ENCODE measurements at regions not wholly inside any gene's neighbourhood (a gene's known extent, or its start where the extent isn't known, plus 50 kb on each side); places are given as distances from the start of the nearest gene placed in this dataset.

GRCh38 chr2:59277671-59278070 lies 1036.5 kb upstream of the FANCL start:
- Histone ChIP-seq H3K9me3 (no peaks in the 10 kb centered on the region), H3K27me3 (replicated peaks; ENCODE audit: insufficient read depth) (no peaks in the 10 kb centered on the region), H3K4me1 (ENCODE audit: control insufficient read depth in 1 of 2, low read depth in 2 of 2) (no peaks in the 10 kb centered on the region), H3K36me3 (no peaks in the 10 kb centered on the region), H3K27ac (no peak overlapping the region), H3K4me3 (no peak overlapping the region)
- DNase-seq (ENCODE audit: low spot score) (no peak), ATAC-seq (ENCODE audit: insufficient number of reproducible peaks, low FRiP score, low read depth) (no peak)
- TF ChIP-seq CTCF (IDR thresholded peaks at IDR 0.05): no peak

GRCh38 chr2:59276917-59277316 lies 1035.8 kb upstream of the FANCL start:
- H3K4me1 ChIP-seq (ENCODE audit: control insufficient read depth in 1 of 2, low read depth in 2 of 2): no peaks in the 10 kb centered on the region
- no peak overlapping the region for H3K27ac ChIP-seq
- H3K36me3 ChIP-seq: no peaks in the 10 kb centered on the region
- no peak for DNase-seq (ENCODE audit: low spot score)
- H3K27me3 ChIP-seq (replicated peaks; ENCODE audit: insufficient read depth): no peaks in the 10 kb centered on the region
- no peak overlapping the region for H3K4me3 ChIP-seq
- no peak for TF ChIP-seq CTCF (IDR thresholded peaks at IDR 0.05)
- H3K9me3 ChIP-seq: no peaks in the 10 kb centered on the region
- ATAC-seq (ENCODE audit: insufficient number of reproducible peaks, low FRiP score, low read depth): no peak

GRCh38 chr2:59276033-59276432 lies 1034.9 kb upstream of the FANCL start:
- TF ChIP-seq CTCF (IDR thresholded peaks at IDR 0.05): no peak
- Histone ChIP-seq H3K9me3 (no peaks in the 10 kb centered on the region), H3K36me3 (no peaks in the 10 kb centered on the region), H3K27me3 (replicated peaks; ENCODE audit: insufficient read depth) (no peaks in the 10 kb centered on the region), H3K4me1 (ENCODE audit: control insufficient read depth in 1 of 2, low read depth in 2 of 2) (no peaks in the 10 kb centered on the region), H3K27ac (no peak overlapping the region), H3K4me3 (no peak overlapping the region)
- ATAC-seq (ENCODE audit: insufficient number of reproducible peaks, low FRiP score, low read depth) (no peak), DNase-seq (ENCODE audit: low spot score) (no peak)

GRCh38 chr2:59266453-59266852 lies 1025.3 kb upstream of the FANCL start:
- H3K27me3 ChIP-seq (replicated peaks; ENCODE audit: insufficient read depth): no peaks in the 10 kb centered on the region
- no peaks in the 10 kb centered on the region for H3K9me3 ChIP-seq
- no peaks in the 10 kb centered on the region for H3K36me3 ChIP-seq
- no peaks in the 10 kb centered on the region for H3K4me1 ChIP-seq (ENCODE audit: control insufficient read depth in 1 of 2, low read depth in 2 of 2)
- H3K4me3 ChIP-seq: no peak overlapping the region
- H3K27ac ChIP-seq: no peak overlapping the region
- TF ChIP-seq CTCF (IDR thresholded peaks at IDR 0.05): no peak
- DNase-seq (ENCODE audit: low spot score): no peak
- no peak for ATAC-seq (ENCODE audit: insufficient number of reproducible peaks, low FRiP score, low read depth)

GRCh38 chr2:59259913-59260312 lies 1018.8 kb upstream of the FANCL start:
- H3K27me3 ChIP-seq (replicated peaks; ENCODE audit: insufficient read depth): no peaks in the 10 kb centered on the region
- DNase-seq (ENCODE audit: low spot score) (no peak), ATAC-seq (ENCODE audit: insufficient number of reproducible peaks, low FRiP score, low read depth) (no peak)
- no peak overlapping the region for H3K27ac ChIP-seq
- H3K9me3 ChIP-seq: no peaks in the 10 kb centered on the region
- no peaks in the 10 kb centered on the region for H3K4me1 ChIP-seq (ENCODE audit: control insufficient read depth in 1 of 2, low read depth in 2 of 2)
- no peak for TF ChIP-seq CTCF (IDR thresholded peaks at IDR 0.05)
- no peak overlapping the region for H3K4me3 ChIP-seq
- no peaks in the 10 kb centered on the region for H3K36me3 ChIP-seq
